ENCODE measurements at regions not wholly inside any gene's neighbourhood (a gene's known extent, or its start where the extent isn't known, plus 50 kb on each side); places are given as distances from the start of the nearest gene placed in this dataset.

DNA sequence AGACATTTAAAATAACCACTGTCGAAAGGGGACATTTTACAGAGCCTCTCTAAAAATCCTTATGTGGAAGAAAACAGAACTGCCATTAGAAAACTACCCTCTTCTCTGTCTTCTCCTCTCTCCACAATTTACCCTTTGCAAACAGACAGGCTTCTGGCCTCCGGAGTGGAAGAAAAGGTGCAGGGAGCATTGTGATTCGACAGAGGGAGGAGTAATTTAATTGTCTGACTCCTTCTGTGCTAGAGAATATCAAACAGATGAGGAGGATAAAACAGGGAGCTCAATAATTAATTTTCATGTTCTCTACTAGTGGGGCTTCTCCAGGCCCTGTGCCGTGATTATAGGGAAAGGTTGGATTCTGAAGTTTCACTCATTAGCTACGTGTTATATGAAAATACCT lies 615.5 kb upstream of the MKI67 start:
- no peak for TF ChIP-seq POLR2AphosphoS5 (IDR thresholded peaks at IDR 0.05; ENCODE audit: insufficient read depth in 1 of 2, low read depth in 1 of 2)
- TF ChIP-seq, protein P1, sequence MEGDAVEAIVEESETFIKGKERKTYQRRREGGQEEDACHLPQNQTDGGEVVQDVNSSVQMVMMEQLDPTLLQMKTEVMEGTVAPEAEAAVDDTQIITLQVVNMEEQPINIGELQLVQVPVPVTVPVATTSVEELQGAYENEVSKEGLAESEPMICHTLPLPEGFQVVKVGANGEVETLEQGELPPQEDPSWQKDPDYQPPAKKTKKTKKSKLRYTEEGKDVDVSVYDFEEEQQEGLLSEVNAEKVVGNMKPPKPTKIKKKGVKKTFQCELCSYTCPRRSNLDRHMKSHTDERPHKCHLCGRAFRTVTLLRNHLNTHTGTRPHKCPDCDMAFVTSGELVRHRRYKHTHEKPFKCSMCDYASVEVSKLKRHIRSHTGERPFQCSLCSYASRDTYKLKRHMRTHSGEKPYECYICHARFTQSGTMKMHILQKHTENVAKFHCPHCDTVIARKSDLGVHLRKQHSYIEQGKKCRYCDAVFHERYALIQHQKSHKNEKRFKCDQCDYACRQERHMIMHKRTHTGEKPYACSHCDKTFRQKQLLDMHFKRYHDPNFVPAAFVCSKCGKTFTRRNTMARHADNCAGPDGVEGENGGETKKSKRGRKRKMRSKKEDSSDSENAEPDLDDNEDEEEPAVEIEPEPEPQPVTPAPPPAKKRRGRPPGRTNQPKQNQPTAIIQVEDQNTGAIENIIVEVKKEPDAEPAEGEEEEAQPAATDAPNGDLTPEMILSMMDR (IDR thresholded peaks at IDR 0.05) = no peak
- no peak for TF ChIP-seq POLR2A (IDR thresholded peaks at IDR 0.05)
- no peak for DNase-seq (ENCODE audit: extremely low spot score in 2 of 2)
- Histone ChIP-seq H3K27me3 (no peaks in the 10 kb centered on the region), H3K4me1 (no peaks in the 10 kb centered on the region), H3K9me3 (no peaks in the 10 kb centered on the region), H3K4me3 (no peak overlapping the region), H3K27ac (no peak overlapping the region), H3K36me3 (no peaks in the 10 kb centered on the region)
- intact Hi-C loops (cut with DNase I) = no loop called here

DNA sequence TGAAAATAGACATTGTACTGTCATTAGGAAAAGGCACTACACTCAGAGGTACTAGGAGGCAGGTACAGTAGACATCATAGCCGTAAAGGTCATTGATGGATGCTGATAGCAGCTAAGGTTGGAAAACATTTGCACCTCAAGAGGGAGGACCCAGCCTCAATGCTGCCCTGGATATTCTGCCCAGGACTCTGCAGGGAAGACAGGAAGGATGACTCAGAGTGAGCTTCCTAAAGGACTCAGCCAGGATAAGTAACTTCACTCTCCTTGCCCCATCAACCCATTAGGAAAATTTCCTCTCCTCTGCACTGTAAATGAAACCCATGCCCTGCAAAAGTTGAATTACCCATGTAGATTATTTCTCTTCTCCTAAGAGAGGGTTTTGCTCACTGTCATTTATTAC lies 617.9 kb upstream of the MKI67 start:
- DNase-seq (ENCODE audit: extremely low spot score in 2 of 2) = no peak
- Histone ChIP-seq H3K36me3 (no peaks in the 10 kb centered on the region), H3K4me3 (no peak overlapping the region), H3K4me1 (no peaks in the 10 kb centered on the region), H3K27ac (no peak overlapping the region), H3K27me3 (no peaks in the 10 kb centered on the region), H3K9me3 (no peaks in the 10 kb centered on the region)
- TF ChIP-seq POLR2A (IDR thresholded peaks at IDR 0.05) = no peak
- TF ChIP-seq POLR2AphosphoS5 (IDR thresholded peaks at IDR 0.05; ENCODE audit: insufficient read depth in 1 of 2, low read depth in 1 of 2) = no peak
- TF ChIP-seq, protein P1 (IDR thresholded peaks at IDR 0.05) = no peak
- intact Hi-C loops (cut with DNase I) = no loop called here

DNA sequence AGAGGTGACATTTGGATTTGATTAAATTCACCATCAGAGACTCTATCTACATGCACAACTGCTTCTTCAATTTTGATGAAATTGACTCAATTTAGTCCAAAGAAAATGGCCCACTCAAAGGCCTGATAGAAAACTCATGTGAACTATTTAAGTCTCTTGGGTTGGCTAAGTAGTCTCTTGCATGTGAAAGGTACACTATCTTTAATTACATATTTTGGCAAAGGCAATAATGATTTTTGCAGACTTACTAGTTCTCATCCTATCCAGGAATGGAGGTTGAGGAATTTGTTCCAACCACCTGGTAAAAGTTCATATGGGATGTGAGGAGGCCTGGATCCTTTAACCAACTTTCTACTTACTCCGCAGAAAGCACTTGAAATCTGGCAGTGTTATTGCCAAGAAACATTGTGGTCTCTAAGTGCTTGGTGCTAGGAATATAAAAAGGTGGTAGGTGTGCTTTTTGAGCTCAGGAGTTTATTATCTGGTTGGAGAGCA lies 618.6 kb upstream of the MKI67 start:
- Histone ChIP-seq H3K9me3 (no peaks in the 10 kb centered on the region), H3K27me3 (no peaks in the 10 kb centered on the region), H3K4me3 (no peak overlapping the region), H3K27ac (no peak overlapping the region), H3K36me3 (no peaks in the 10 kb centered on the region), H3K4me1 (no peaks in the 10 kb centered on the region)
- no peak for DNase-seq (ENCODE audit: extremely low spot score in 2 of 2)
- intact Hi-C loops (cut with DNase I) = no loop called here
- TF ChIP-seq POLR2A (IDR thresholded peaks at IDR 0.05) (no peak), POLR2AphosphoS5 (IDR thresholded peaks at IDR 0.05; ENCODE audit: insufficient read depth in 1 of 2, low read depth in 1 of 2) (no peak)
- TF ChIP-seq, protein P1 (IDR thresholded peaks at IDR 0.05) = no peak

DNA sequence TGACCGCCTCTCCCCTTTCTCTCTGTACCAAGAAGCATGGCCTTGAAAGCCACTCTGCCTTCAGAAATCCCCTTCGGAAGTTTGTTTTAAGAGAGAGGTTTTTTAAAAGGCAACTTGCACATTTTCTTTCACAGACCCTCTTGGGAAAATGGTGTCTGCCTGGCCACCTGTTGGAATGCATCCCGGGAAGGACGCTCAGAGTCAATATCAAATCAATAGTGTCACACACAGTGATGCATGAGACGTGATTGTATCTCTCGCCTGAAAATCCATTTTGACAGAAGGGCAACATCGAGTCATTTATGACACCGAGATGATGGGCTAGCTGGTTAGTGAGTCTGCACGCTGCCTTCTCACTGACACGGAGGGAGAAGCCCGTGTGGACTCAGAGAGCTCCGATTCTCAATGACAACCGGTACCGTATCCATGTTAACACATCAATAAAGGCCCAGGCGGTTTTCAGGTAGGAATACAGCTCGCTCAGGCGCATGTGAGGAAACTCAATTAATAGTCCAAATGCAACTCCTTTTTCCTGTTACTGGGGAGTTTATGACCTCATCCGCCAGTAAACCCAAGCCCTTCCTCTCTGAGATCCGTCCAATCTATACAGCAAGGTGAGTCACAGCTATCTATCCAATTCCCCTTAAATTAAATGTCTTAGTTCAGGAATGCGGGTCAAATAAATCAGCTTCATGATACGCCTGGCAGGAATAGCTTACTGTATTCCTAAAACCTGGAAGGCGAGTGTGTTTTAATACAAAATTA lies 621.5 kb upstream of the MKI67 start:
- H3K27me3 ChIP-seq = no peaks in the 10 kb centered on the region
- no peaks in the 10 kb centered on the region for H3K9me3 ChIP-seq
- intact Hi-C loops (cut with DNase I) = no loop called here
- H3K36me3 ChIP-seq = no peaks in the 10 kb centered on the region
- no peak for DNase-seq (ENCODE audit: extremely low spot score in 2 of 2)
- H3K27ac ChIP-seq = no peak overlapping the region
- no peaks in the 10 kb centered on the region for H3K4me1 ChIP-seq
- no peak overlapping the region for H3K4me3 ChIP-seq
- TF ChIP-seq, protein P1 (IDR thresholded peaks at IDR 0.05) = no peak
- TF ChIP-seq POLR2A (IDR thresholded peaks at IDR 0.05) (no peak), POLR2AphosphoS5 (IDR thresholded peaks at IDR 0.05; ENCODE audit: insufficient read depth in 1 of 2, low read depth in 1 of 2) (no peak)

DNA sequence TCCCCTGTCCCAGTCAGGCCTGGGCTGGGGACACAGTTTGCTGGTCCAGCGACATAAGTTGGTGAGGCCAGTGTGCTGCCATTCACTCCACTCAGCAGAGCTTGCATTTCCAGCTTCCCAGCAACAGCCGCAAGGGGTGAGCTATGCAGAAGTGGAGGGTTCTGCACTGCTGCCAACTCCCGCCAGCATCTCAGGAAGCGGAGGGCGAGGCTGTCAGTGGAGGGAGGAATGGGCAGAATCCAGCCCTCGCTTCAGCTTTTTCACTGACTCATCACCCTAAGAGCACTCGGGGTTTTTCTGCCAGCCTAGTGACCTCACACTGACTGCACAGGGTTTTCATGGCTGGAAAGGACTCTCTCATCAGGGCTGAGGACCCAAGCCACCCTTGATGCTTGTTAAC lies 625.1 kb upstream of the MKI67 start:
- DNase-seq (ENCODE audit: extremely low spot score in 2 of 2) = no peak
- no peak overlapping the region for H3K4me3 ChIP-seq
- no peaks in the 10 kb centered on the region for H3K9me3 ChIP-seq
- no peak overlapping the region for H3K27ac ChIP-seq
- no peak for TF ChIP-seq POLR2A (IDR thresholded peaks at IDR 0.05)
- TF ChIP-seq, protein P1 (IDR thresholded peaks at IDR 0.05) = no peak
- no peak for TF ChIP-seq POLR2AphosphoS5 (IDR thresholded peaks at IDR 0.05; ENCODE audit: insufficient read depth in 1 of 2, low read depth in 1 of 2)
- H3K36me3 ChIP-seq = no peaks in the 10 kb centered on the region
- intact Hi-C loops (cut with DNase I) = no loop called here
- H3K4me1 ChIP-seq = no peaks in the 10 kb centered on the region
- H3K27me3 ChIP-seq = no peaks in the 10 kb centered on the region
